Naive thymus-derived CD4-positive, alpha-beta T cell (primary cell): ENCODE measurements at regions not wholly inside any gene's neighbourhood (a gene's known extent, or its start where the extent isn't known, plus 50 kb on each side); places are given as distances from the start of the nearest gene placed in this dataset.

ENCODE experiments used
- ATAC-seq: fragments of 150-1000 bp; cut with Tn5 transposase; 2 replicates; pipeline ENCODE4 v1.10.0; 2021; ENCODE audit warnings: mild to moderate bottlenecking, moderate library complexity
- CTCF ChIA-PET: fragments of 350-600 bp; sonication (Branson Sonifier 250); formaldehyde crosslinking; loops from one replicate; lab custom pipeline; 2021; ENCODE audit warnings: antibody characterized with exemption; lab: Charles Lee
- POLR2A ChIA-PET: fragments of 350-600 bp; sonication (Branson Sonifier 250); formaldehyde crosslinking; loops from one replicate; lab custom pipeline; 2021; ENCODE audit warnings: antibody characterized with exemption, inconsistent platforms; lab: Charles Lee
- DNase-seq, 9 donors: peaks; one replicate each; pipeline versions ENCODE4 v3.0.0 to v3.0.0-alpha.2; 2020 to 2022; ENCODE audit warnings: mixed read lengths in 1 of 9
- H3K27ac ChIP-seq: one replicate; pipeline ENCODE4 v1.7.0; 2013; ENCODE audit warnings: mild to moderate bottlenecking, low read depth, low read length, moderate library complexity
- H3K27me3 ChIP-seq, 2 donors: one replicate each; pipeline ENCODE4 v1.7.0; 2013; ENCODE audit warnings: low read length in 2 of 2, mild to moderate bottlenecking in 2 of 2, moderate library complexity in 2 of 2; ENCODE audit not compliant: control insufficient read depth in 2 of 2, insufficient read depth in 2 of 2
- H3K36me3 ChIP-seq, 3 experiments: 1 replicate in 2 of 3; 2 replicates in 1 of 3; pipeline ENCODE4 v1.7.0; 2013; ENCODE audit warnings: low read length in 3 of 3, mild to moderate bottlenecking in 3 of 3, moderate library complexity in 1 of 3; ENCODE audit not compliant: insufficient read depth in 3 of 3, control insufficient read depth in 2 of 3
- H3K4me1 ChIP-seq, 2 donors: one replicate each; pipeline ENCODE4 v1.7.0; 2013; ENCODE audit warnings: low read length in 2 of 2, mild to moderate bottlenecking in 2 of 2, moderate library complexity in 1 of 2; ENCODE audit not compliant: control insufficient read depth in 2 of 2, insufficient read depth in 2 of 2
- H3K4me3 ChIP-seq: 2 replicates; pipeline ENCODE4 v1.7.0; 2013; ENCODE audit warnings: mild to moderate bottlenecking, low read length
- H3K9me3 ChIP-seq, 3 experiments: 1 replicate in 2 of 3; 2 replicates in 1 of 3; pipeline ENCODE4 v1.7.0; 2013; ENCODE audit warnings: low read length in 3 of 3; ENCODE audit not compliant: control insufficient read depth in 2 of 3
- H3K27ac Mint-ChIP-seq, 9 donors: one replicate each; pipeline ENCODE4 v1.8.0; 2020 to 2022; ENCODE audit warnings: mixed read lengths in 9 of 9, mild to moderate bottlenecking in 8 of 9, moderate library complexity in 5 of 9, inconsistent platforms in 2 of 9
- H3K27me3 Mint-ChIP-seq, 5 donors: one replicate each; pipeline ENCODE4 v1.8.0; 2021 to 2022; ENCODE audit warnings: mixed read lengths in 5 of 5, mild to moderate bottlenecking in 1 of 5
- H3K36me3 Mint-ChIP-seq, 5 donors: one replicate each; pipeline ENCODE4 v1.8.0; 2020 to 2022; ENCODE audit warnings: mixed read lengths in 5 of 5, mild to moderate bottlenecking in 3 of 5, inconsistent platforms in 1 of 5
- H3K4me1 Mint-ChIP-seq, 7 donors: one replicate each; pipeline ENCODE4 v1.8.0; 2020 to 2022; ENCODE audit warnings: mixed read lengths in 7 of 7, mild to moderate bottlenecking in 3 of 7, inconsistent platforms in 1 of 7
- H3K4me3 Mint-ChIP-seq, 10 donors: one replicate each; pipeline ENCODE4 v1.8.0; 2020 to 2022; ENCODE audit warnings: mild to moderate bottlenecking in 10 of 10, mixed read lengths in 10 of 10, moderate library complexity in 6 of 10, inconsistent platforms in 2 of 10
- H3K9me3 Mint-ChIP-seq, 11 donors: one replicate each; pipeline ENCODE4 v1.8.0; 2020 to 2022; ENCODE audit warnings: mixed read lengths in 11 of 11, mild to moderate bottlenecking in 4 of 11, inconsistent platforms in 1 of 11, moderate library complexity in 1 of 11
- intact Hi-C, 2 donors: fragments of 100-400 bp; cut with micrococcal nuclease; formaldehyde crosslinking; loops; one replicate each; pipeline ENCODE4 v1.15.1; 2023

DNA sequence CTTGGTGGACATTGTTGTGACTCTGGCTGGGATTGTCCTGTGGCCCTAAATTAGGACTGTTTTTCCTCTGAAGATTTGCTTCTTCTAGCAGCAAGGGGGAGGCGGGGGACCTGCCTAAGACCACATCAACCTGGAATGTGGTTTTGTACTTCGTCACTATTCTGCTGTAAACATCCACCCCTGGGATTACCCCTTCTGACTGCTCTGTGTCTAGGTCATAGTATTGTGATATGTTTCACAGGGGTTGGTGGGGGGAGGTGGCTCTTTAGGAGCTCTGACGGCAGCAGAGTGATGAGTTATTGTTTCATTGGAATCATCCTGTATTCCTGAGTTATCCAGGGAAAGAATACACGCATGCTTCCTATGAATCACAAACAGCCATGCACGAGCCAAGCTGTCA is 226.4 kb upstream of the MYT1L start:
- Mint-ChIP-seq H3K4me1 (peaks cover 0 to 5% (median 0%) of the 10 kb centered on the region in 7 donors), H3K9me3 (peaks cover 0 to 28% (median 13%) of the 10 kb centered on the region in 11 donors), H3K27me3 (peaks cover 0 to 30% (median 0%) of the 10 kb centered on the region in 5 donors), H3K4me3 (no peak overlapping the region), H3K36me3 (peaks cover 0 to 9% (median 0%) of the 10 kb centered on the region in 5 donors), H3K27ac (peak overlapping the region in 2 of 9 donors; percentile 6 to 37)
- Histone ChIP-seq H3K36me3 (no peaks in the 10 kb centered on the region), H3K27ac (no peak overlapping the region), H3K4me1 (no peaks in the 10 kb centered on the region), H3K27me3 (no peaks in the 10 kb centered on the region), H3K9me3 (peaks cover 0 to 13% (median 0%) of the 10 kb centered on the region in 3 experiments), H3K4me3 (no peak overlapping the region)
- ATAC-seq = peak; percentile 54
- ChIA-PET CTCF (no interaction called here), POLR2A (no interaction called here)
- intact Hi-C loops = no loop called here
- DNase-seq = peak in 4 of 9 donors; percentile 13 to 42 (median 16)

DNA sequence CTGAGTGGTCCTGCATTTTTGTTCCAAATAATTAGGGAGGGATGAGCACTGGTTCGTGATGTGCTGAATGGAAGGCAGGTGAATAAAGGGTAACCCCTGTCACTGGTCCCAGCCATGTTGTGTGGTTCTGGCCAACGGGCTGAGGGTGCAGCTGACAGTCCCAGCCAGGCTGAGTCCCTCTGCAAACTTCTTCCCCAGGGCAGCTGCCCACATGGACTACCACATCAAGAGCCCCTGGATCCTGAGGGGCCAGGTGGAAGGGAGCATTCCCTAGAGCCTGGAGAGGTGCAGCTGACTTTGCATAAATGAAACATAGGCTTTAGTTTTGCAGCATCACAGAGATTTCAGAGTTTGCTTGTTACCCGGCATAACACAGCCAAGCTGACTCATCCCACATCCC is 219.8 kb upstream of the MYT1L start:
- intact Hi-C loops = no loop called here
- Mint-ChIP-seq H3K27me3 (peaks cover 0 to 4% (median 0%) of the 10 kb centered on the region in 5 donors), H3K9me3 (peaks cover 0 to 48% (median 23%) of the 10 kb centered on the region in 11 donors), H3K36me3 (peaks cover 0 to 9% (median 4%) of the 10 kb centered on the region in 5 donors), H3K27ac (no peak overlapping the region), H3K4me3 (no peak overlapping the region), H3K4me1 (no peaks in the 10 kb centered on the region)
- H3K9me3 ChIP-seq = peaks cover 0 to 22% (median 0%) of the 10 kb centered on the region in 3 experiments
- ATAC-seq (no peak), DNase-seq (no peak)
- POLR2A ChIA-PET = no interaction called here
- H3K27ac ChIP-seq = no peak overlapping the region
- H3K4me1 ChIP-seq = no peaks in the 10 kb centered on the region
- CTCF ChIA-PET = no interaction called here
- no peaks in the 10 kb centered on the region for H3K36me3 ChIP-seq
- no peak overlapping the region for H3K4me3 ChIP-seq
- no peaks in the 10 kb centered on the region for H3K27me3 ChIP-seq

GRCh38 chr2:2547911-2548310 is 216.8 kb upstream of the MYT1L start:
- Mint-ChIP-seq H3K27ac (no peak overlapping the region), H3K4me1 (no peaks in the 10 kb centered on the region), H3K36me3 (peaks cover 0 to 8% (median under 1%) of the 10 kb centered on the region in 5 donors), H3K4me3 (no peak overlapping the region), H3K27me3 (peaks cover 0 to 4% (median 0%) of the 10 kb centered on the region in 5 donors), H3K9me3 (peaks cover 0 to 29% (median 13%) of the 10 kb centered on the region in 11 donors)
- Histone ChIP-seq H3K9me3 (peaks cover 0 to 13% (median 0%) of the 10 kb centered on the region in 3 experiments), H3K27ac (no peak overlapping the region), H3K27me3 (no peaks in the 10 kb centered on the region), H3K4me1 (no peaks in the 10 kb centered on the region), H3K4me3 (no peak overlapping the region), H3K36me3 (no peaks in the 10 kb centered on the region)
- no peak for DNase-seq
- ChIA-PET CTCF (no interaction called here), POLR2A (no interaction called here)
- ATAC-seq = no peak
- intact Hi-C loops = no loop called here

DNA sequence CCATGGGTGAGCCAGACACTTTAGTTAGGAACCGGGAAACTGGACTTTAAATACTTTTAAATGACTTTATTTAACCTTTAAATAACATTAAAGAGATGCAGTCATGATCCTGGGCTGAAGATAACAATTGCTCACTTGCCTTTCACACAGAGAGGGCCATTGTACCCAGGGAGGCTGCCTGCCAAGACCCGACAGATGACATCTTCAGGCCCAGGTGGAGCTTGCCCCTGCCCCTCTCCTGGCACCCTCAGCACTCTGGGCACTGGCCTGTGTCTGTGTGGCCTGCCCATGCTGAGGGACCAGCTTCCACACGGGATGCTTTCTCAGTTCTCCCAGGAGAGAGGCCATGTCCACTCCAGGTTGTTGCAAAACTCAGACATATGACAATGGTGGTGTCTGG is 216.4 kb upstream of the MYT1L start:
- ChIA-PET POLR2A (no interaction called here), CTCF (no interaction called here)
- no peaks in the 10 kb centered on the region for H3K4me1 ChIP-seq
- H3K36me3 ChIP-seq = no peaks in the 10 kb centered on the region
- no peak for ATAC-seq
- H3K4me3 ChIP-seq = no peak overlapping the region
- no peaks in the 10 kb centered on the region for H3K4me1 Mint-ChIP-seq
- no peaks in the 10 kb centered on the region for H3K27me3 ChIP-seq
- intact Hi-C loops = no loop called here
- H3K9me3 ChIP-seq = peaks cover 0 to 9% (median 0%) of the 10 kb centered on the region in 3 experiments
- no peak for DNase-seq
- H3K27ac Mint-ChIP-seq = no peak overlapping the region
- peaks cover 0 to 25% (median 10%) of the 10 kb centered on the region in 11 donors for H3K9me3 Mint-ChIP-seq
- H3K4me3 Mint-ChIP-seq = no peak overlapping the region
- H3K27ac ChIP-seq = no peak overlapping the region
- peaks cover 0 to 4% (median 0%) of the 10 kb centered on the region in 5 donors for H3K27me3 Mint-ChIP-seq
- H3K36me3 Mint-ChIP-seq = peaks cover 0 to 8% (median 0%) of the 10 kb centered on the region in 5 donors

DNA sequence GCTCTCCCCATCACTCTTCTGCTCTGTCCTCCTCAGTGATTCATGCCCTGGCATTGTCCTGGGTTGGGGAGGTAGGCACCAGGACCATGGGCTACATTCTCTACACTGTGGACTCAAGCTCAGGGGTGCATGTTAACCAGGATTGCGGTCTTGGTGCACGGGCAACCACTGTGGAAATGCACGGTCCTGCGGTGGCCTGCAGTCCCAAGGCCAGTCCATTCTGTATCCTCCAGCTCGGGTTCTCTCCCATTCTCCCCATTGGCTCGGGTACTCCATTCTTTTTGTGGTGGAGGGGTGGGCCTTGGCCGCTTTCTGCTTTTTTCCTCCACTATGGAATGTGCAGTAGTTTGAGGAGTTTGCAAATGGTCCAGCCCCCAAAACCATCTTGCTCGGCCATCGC is 215.0 kb upstream of the MYT1L start:
- Mint-ChIP-seq H3K4me1 (no peaks in the 10 kb centered on the region), H3K36me3 (peaks cover 0 to 8% (median 0%) of the 10 kb centered on the region in 5 donors), H3K27me3 (peaks cover 0 to 4% (median 0%) of the 10 kb centered on the region in 5 donors), H3K4me3 (no peak overlapping the region), H3K9me3 (peaks cover 0 to 11% (median 3%) of the 10 kb centered on the region in 11 donors), H3K27ac (no peak overlapping the region)
- CTCF ChIA-PET = no interaction called here
- Histone ChIP-seq H3K27ac (no peak overlapping the region), H3K4me3 (no peak overlapping the region), H3K27me3 (no peaks in the 10 kb centered on the region), H3K9me3 (no peaks in the 10 kb centered on the region), H3K4me1 (no peaks in the 10 kb centered on the region), H3K36me3 (no peaks in the 10 kb centered on the region)
- intact Hi-C loops = no loop called here
- ATAC-seq = no peak
- no peak for DNase-seq
- POLR2A ChIA-PET = no interaction called here

DNA sequence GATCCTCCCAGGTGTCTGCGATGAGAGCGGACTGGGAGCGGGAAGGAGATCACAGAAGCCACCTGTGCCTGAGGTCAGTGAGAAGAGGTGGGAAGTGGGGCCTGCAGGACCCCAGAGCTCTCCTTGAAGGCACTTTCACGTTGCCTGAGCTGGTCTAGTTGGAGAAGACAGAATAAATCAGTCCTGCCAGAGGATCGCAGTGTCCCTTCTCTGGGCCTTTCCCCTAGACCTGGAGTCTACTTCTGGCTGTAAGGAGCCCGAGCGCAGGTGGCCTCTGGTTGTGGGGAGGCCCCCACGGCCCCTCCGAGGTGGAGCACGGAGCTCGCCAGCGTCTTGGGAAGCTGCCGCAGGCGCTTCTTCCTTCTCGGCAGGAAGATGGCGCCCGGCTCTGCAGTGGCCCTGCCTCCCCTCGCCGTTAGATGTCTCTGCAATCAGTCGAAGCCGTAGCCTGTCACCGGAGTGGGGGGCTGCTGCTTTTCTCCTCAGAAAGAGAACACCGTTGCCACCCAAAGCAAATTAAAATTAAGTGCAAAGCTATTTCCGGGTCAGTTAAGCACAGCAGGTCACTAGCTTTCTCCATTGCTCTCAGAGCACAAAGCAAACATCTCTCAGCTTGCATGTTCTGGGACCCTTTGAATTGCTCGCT is 212.0 kb upstream of the MYT1L start:
- Mint-ChIP-seq H3K27me3 (peaks cover 0 to 16% (median 9%) of the 10 kb centered on the region in 5 donors), H3K9me3 (no peaks in the 10 kb centered on the region), H3K27ac (no peak overlapping the region), H3K36me3 (no peaks in the 10 kb centered on the region), H3K4me3 (peak overlapping the region in 2 of 10 donors; percentile 18 to 42), H3K4me1 (no peaks in the 10 kb centered on the region)
- ChIA-PET POLR2A (no interaction called here), CTCF (interaction anchor here (0.9 kb wide), 1 partner anchor 382 kb away, joined by 3 read pairs; no protein-coding TSS in a partner anchor)
- no peak for ATAC-seq
- no peaks in the 10 kb centered on the region for H3K27me3 ChIP-seq
- no peak overlapping the region for H3K27ac ChIP-seq
- H3K4me3 ChIP-seq = no peak overlapping the region
- H3K36me3 ChIP-seq = no peaks in the 10 kb centered on the region
- H3K9me3 ChIP-seq = no peaks in the 10 kb centered on the region
- H3K4me1 ChIP-seq = no peaks in the 10 kb centered on the region
- DNase-seq = peak in 1 of 9 donors; percentile 8
- intact Hi-C loops = no loop called here

DNA sequence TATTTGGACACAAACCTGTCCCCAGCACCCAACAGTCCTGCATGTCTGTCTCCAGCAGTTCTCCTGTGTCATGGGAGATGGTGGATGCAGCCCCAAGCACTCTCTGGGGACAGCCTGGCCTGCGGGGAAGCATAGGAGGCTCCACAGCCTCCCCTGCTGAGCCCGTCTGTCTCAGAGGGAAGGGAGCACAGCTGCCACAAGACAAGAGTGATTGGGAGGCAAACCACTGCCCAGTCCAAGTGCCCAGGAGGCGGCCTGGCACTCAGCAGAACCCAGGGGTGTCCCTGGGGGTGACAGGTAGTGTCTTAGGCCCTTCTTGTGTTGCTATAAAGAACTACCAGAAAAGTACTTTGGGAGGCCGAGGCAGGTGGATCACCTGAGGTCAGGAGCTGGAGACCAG is 211.2 kb upstream of the MYT1L start:
- ChIA-PET POLR2A (no interaction called here), CTCF (no interaction called here)
- no peak overlapping the region for H3K27ac Mint-ChIP-seq
- Histone ChIP-seq H3K9me3 (no peaks in the 10 kb centered on the region), H3K27me3 (no peaks in the 10 kb centered on the region), H3K4me1 (no peaks in the 10 kb centered on the region), H3K27ac (no peak overlapping the region), H3K36me3 (no peaks in the 10 kb centered on the region), H3K4me3 (no peak overlapping the region)
- no peak for DNase-seq
- no peaks in the 10 kb centered on the region for H3K4me1 Mint-ChIP-seq
- H3K9me3 Mint-ChIP-seq = no peaks in the 10 kb centered on the region
- intact Hi-C loops = no loop called here
- ATAC-seq = no peak
- peaks cover 0 to 23% (median 14%) of the 10 kb centered on the region in 5 donors for H3K27me3 Mint-ChIP-seq
- no peaks in the 10 kb centered on the region for H3K36me3 Mint-ChIP-seq
- H3K4me3 Mint-ChIP-seq = no peak overlapping the region
